GM18517 (cell line): ENCODE measurements at regions not wholly inside any gene's neighbourhood (a gene's known extent, or its start where the extent isn't known, plus 50 kb on each side); places are given as distances from the start of the nearest gene placed in this dataset.

Source experiments
- ATAC-seq: cut with Tn5 transposase; IDR thresholded peaks from one replicate; pipeline ENCODE4 v1.9.1; 2021; ENCODE audit warnings: mild to moderate bottlenecking, moderate library complexity; ENCODE audit not compliant: unreplicated experiment

DNA sequence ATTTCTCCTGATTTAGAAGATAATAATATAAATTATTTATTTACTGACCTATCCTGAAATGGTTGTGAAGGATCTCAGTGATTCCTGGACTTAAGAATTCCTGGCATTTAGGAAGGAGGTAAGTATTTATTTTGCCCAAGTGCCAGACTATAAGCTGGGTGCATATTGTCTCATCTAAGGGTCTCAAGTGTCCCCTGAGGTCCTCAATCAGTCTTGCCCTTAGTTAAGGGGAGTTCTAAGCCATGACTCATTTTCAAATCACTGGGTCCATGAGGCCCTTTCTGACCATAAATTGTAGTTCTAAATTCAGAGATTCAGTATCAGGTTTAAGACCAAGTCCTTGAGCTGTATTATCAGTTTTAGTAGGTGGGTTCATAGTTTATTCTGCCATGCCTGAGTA is 251.6 kb upstream of the MEOX2 start:
- ATAC-seq = no peak

- no peak for ATAC-seq
Observed at GRCh38 chr7:15937571-15937970, 251.1 kb upstream of the MEOX2 start.

DNA sequence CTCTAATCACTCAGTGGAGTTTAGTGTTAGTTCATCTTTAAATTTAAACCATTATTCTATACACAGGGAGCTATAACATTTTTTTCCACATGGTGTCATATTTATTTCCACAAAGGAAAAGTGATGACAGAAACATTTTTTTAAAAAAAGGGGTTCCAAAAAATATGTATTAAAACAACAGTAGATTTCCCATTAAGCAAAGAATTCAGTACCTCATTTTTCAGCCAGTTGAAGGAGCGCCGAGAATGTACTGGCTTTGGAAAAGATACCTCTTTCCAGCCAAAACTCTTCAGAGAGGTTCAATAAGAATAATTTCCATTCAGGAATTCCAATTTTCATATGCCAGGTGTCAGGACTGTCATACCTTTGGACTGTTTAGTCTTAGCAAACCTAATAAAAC is 250.5 kb upstream of the MEOX2 start:
- no peak for ATAC-seq

DNA sequence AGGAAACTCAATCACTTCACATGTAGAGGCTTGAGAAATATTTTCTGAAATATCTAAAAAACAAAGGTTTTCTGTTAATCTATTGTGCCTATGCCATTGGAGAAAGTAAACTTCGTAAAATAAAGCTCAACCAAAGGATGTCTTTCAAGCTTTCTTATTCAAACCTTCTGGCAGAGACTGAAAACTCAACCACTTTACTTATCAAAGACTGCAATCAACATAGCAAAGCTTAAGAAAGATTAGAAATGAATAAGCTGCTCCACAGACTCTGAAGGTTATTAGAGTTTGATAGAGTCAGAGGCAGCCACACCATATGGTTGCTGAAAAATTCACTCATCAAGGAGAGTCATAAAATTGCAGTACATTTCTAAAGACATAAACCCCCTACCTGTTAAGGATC is 245.8 kb upstream of the MEOX2 start:
- ATAC-seq = no peak

- no peak for ATAC-seq
Observed at GRCh38 chr7:15929411-15929810, 242.9 kb upstream of the MEOX2 start.

- ATAC-seq = no peak
Observed at GRCh38 chr7:15925608-15926007, 239.1 kb upstream of the MEOX2 start.

GRCh38 chr7:15924910-15925309 is 238.4 kb upstream of the MEOX2 start:
- no peak for ATAC-seq

GRCh38 chr7:15922002-15922401 is 235.5 kb upstream of the MEOX2 start:
- ATAC-seq = no peak

DNA sequence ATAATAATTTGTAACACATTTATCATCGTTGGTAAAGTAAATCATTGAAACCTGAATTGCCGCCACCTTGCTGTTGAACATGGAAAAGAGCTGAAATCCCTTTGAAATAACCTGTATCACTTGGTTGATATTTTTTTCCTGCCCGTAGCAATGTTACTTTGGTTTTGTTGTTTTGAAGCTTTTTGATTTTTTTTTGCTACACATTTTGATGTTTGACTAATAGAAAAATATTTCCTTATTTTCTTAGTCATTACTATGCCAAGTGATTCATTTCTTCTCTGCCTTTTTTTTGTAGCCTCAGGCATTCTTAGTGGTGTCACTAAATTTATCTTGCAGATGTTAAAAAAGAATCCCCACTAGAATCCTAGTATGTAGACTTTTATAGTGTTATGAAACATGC is 235.1 kb upstream of the MEOX2 start:
- ATAC-seq = no peak

- no peak for ATAC-seq
Observed at GRCh38 chr7:15920953-15921352, 234.5 kb upstream of the MEOX2 start.

- no peak for ATAC-seq
Observed at GRCh38 chr7:15916681-15917380, 230.3 kb upstream of the MEOX2 start.

DNA sequence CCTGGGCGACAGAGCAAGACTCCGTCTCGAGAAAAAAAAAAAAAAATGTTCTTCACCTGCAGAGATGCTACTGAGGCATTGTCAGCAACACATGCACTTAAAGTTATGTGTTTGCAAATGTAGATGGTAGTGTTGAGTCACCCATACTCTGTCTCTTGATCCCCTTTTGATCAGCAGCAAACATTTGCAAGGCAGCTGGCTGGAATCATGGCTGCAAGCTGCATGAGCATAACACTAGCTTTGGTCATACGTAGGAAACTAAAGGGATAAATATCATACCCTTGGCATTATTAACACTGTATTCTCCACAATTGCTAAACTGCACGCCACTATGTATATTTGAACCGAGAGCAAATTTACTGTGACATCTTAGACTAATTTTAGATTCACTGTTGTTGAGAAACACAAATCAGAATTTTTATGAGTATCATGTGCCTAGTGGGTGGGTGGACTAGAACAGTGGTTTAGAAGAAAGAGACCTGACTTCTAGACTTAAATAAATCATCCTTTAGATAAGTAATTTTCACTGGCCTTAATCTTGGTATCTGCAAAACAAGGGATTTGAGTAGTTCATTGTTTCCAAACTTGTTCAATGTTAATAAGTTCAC is 229.3 kb upstream of the MEOX2 start:
- ATAC-seq = no peak

DNA sequence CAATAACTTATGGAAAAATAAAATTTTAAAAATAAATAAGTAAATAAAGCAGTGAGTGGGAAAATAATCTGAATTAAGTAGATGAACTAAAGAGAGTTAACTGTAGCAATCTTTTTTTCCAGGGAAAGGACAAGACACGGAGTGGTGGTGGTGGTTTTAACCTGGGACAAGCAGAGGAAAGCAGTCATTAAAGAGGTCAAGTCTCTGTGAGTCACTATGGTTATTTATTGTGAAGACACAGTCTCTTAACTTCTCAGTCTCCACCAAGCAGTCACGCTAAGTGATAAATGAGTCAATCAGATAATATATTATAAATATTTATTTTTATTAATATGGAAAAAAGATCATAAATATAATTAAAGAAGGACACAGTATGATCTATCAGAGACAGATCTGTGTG is 228.1 kb upstream of the MEOX2 start:
- no peak for ATAC-seq

GRCh38 chr7:15906436-15906835 is 220.0 kb upstream of the MEOX2 start:
- ATAC-seq = no peak

- no peak for ATAC-seq
Observed at GRCh38 chr7:15905251-15906040, 219.0 kb upstream of the MEOX2 start.

DNA sequence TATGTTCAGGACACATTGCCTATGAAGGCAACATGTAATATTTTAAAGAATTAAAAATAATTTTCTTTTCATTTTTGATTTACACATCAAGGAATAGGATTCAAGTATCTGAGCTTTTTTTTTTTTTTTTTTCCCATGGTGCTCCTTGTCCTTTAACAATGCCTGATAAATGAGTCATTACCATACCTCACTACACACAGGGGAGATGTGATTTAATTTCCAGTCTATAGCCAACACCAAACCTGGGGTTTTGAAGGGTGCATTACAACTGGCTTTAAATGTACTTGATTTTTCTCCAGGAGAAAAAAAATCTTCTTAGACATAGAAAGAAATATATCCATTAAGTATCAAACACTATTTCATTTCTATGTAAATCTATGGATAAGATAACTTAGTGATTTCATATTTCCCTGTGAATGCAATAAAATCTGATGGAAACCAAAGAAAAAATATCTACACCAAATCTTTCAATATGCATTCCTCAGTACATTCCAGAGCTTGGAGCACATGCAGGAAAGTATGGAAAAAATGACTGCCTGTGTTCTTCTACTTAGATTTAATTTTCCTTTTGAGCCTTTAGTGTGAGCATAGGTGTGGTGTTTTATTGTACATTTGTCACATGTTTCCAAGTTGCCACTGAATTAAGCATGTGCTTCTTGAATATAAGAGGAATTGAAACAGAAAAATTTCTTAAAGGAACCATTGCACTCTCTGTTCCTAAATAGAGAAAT is 204.8 kb upstream of the MEOX2 start:
- no peak for ATAC-seq

GRCh38 chr7:15889507-15889906 is 203.0 kb upstream of the MEOX2 start:
- no peak for ATAC-seq

GRCh38 chr7:15888090-15888489 is 201.6 kb upstream of the MEOX2 start:
- no peak for ATAC-seq

GRCh38 chr7:15886626-15887025 is 200.1 kb upstream of the MEOX2 start:
- no peak for ATAC-seq

- no peak for ATAC-seq
Observed at GRCh38 chr7:15885678-15886077, 199.2 kb upstream of the MEOX2 start.

DNA sequence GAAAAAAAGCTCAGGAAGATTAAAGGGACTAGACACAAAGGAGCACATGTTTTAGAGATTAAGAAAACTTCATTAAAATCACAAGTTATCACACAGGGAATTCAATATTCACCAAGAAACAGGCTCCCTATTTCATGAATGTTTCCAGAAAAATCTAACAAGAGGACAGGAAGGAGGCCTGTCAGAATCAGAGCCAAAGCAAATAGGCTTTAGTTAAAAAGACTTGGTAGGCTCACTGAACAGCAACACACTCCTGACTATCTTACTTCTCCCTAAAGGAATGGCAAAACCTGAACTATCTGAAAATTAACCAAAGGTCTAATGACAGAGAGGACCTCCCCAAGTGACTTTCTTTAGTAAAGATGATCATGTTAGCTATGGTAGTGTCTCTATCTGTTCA is 188.3 kb upstream of the MEOX2 start:
- no peak for ATAC-seq
